ENCODE measurements at regions not wholly inside any gene's neighbourhood (a gene's known extent, or its start where the extent isn't known, plus 50 kb on each side); places are given as distances from the start of the nearest gene placed in this dataset.

DNA sequence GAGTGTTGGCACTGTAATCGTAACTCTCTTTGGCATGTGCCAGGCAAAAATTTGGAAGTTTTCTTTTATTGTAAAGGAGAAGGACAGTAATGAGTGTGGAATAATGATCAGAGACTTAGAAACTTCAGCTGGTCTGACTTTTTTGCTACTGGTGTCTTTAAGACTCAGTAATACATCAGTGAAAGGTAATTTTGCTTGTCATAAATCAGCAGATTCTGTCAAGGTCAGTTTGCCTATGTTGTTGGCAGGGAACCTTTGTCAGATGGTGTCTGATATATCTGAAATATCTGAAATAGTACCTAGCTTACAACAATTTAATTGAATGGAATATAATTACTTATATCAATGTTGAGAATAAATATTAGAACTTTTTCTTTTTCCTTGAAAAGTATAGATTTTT lies 516.9 kb downstream of the LRFN5 start:
- H3K4me1 Mint-ChIP-seq (ENCODE audit: low read depth) = no peaks in the 10 kb centered on the region
- no peak for DNase-seq (ENCODE audit: low spot score)
- H3K36me3 Mint-ChIP-seq (ENCODE audit: low read depth) = no peaks in the 10 kb centered on the region
- TF ChIP-seq, protein P1, sequence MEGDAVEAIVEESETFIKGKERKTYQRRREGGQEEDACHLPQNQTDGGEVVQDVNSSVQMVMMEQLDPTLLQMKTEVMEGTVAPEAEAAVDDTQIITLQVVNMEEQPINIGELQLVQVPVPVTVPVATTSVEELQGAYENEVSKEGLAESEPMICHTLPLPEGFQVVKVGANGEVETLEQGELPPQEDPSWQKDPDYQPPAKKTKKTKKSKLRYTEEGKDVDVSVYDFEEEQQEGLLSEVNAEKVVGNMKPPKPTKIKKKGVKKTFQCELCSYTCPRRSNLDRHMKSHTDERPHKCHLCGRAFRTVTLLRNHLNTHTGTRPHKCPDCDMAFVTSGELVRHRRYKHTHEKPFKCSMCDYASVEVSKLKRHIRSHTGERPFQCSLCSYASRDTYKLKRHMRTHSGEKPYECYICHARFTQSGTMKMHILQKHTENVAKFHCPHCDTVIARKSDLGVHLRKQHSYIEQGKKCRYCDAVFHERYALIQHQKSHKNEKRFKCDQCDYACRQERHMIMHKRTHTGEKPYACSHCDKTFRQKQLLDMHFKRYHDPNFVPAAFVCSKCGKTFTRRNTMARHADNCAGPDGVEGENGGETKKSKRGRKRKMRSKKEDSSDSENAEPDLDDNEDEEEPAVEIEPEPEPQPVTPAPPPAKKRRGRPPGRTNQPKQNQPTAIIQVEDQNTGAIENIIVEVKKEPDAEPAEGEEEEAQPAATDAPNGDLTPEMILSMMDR (IDR thresholded peaks at IDR 0.05) = no peak
- no peak overlapping the region for H3K4me3 Mint-ChIP-seq (ENCODE audit: unreplicated experiment)
- peaks cover 12% of the 10 kb centered on the region for H3K27me3 Mint-ChIP-seq (ENCODE audit: low read depth)
- no peak overlapping the region for H3K27ac Mint-ChIP-seq (ENCODE audit: unreplicated experiment)
- peaks cover 6% of the 10 kb centered on the region for H3K9me3 Mint-ChIP-seq (ENCODE audit: low read depth)

GRCh38 chr14:42113358-42114069 lies 506.8 kb downstream of the LRFN5 start:
- Mint-ChIP-seq H3K27ac (ENCODE audit: unreplicated experiment) (no peak overlapping the region), H3K4me3 (ENCODE audit: unreplicated experiment) (no peak overlapping the region), H3K27me3 (ENCODE audit: low read depth) (peaks cover 6% of the 10 kb centered on the region), H3K36me3 (ENCODE audit: low read depth) (peaks cover 2% of the 10 kb centered on the region), H3K4me1 (ENCODE audit: low read depth) (no peaks in the 10 kb centered on the region), H3K9me3 (ENCODE audit: low read depth) (peaks cover 27% of the 10 kb centered on the region)
- peak; percentile 90 for DNase-seq (ENCODE audit: low spot score)
- TF ChIP-seq, protein P1 (IDR thresholded peaks at IDR 0.05) = no peak

- H3K36me3 Mint-ChIP-seq (ENCODE audit: low read depth) = peaks cover 2% of the 10 kb centered on the region
- peaks cover 10% of the 10 kb centered on the region for H3K27me3 Mint-ChIP-seq (ENCODE audit: low read depth)
These were observed 505.4 kb downstream of the LRFN5 start for GRCh38 chr14:42112108-42112507.

DNA sequence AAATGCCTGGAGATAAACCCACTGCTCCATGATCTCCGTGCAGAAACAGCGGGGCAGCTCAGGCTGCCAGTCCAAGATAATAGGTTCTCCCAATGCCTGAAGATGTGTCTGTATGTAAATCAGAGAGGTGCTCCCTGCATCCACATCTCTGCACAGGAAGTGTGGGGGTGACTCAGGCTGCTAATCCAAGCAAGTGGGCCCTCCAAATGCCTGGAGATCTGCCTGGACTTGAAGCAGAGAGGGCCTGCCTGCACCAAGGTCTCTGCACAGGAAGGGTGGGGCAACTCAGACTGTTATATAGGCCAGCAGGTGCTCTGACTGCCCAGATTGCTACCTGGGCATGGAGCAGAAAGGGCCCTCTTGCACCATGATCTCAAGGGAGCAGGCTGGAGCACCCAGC lies 504.7 kb downstream of the LRFN5 start:
- DNase-seq (ENCODE audit: low spot score) = no peak
- TF ChIP-seq, protein P1 (IDR thresholded peaks at IDR 0.05) = no peak
- Mint-ChIP-seq H3K4me1 (ENCODE audit: low read depth) (no peaks in the 10 kb centered on the region), H3K9me3 (ENCODE audit: low read depth) (peaks cover 27% of the 10 kb centered on the region), H3K27me3 (ENCODE audit: low read depth) (peaks cover 9% of the 10 kb centered on the region), H3K36me3 (ENCODE audit: low read depth) (peaks cover 2% of the 10 kb centered on the region), H3K27ac (ENCODE audit: unreplicated experiment) (no peak overlapping the region), H3K4me3 (ENCODE audit: unreplicated experiment) (no peak overlapping the region)

More at GRCh38 chr14:42112108-42112507, 505.4 kb downstream of the LRFN5 start:
- Mint-ChIP-seq H3K4me1 (ENCODE audit: low read depth) (no peaks in the 10 kb centered on the region), H3K4me3 (ENCODE audit: unreplicated experiment) (no peak overlapping the region), H3K9me3 (ENCODE audit: low read depth) (peaks cover 27% of the 10 kb centered on the region), H3K27ac (ENCODE audit: unreplicated experiment) (no peak overlapping the region)
- no peak for DNase-seq (ENCODE audit: low spot score)
- TF ChIP-seq, protein P1 (IDR thresholded peaks at IDR 0.05) = no peak

- no peak for DNase-seq (ENCODE audit: low spot score)
- Mint-ChIP-seq H3K9me3 (ENCODE audit: low read depth) (peaks cover 27% of the 10 kb centered on the region), H3K4me1 (ENCODE audit: low read depth) (no peaks in the 10 kb centered on the region), H3K4me3 (ENCODE audit: unreplicated experiment) (no peak overlapping the region), H3K27me3 (ENCODE audit: low read depth) (peaks cover 10% of the 10 kb centered on the region), H3K36me3 (ENCODE audit: low read depth) (peaks cover 2% of the 10 kb centered on the region), H3K27ac (ENCODE audit: unreplicated experiment) (no peak overlapping the region)
- TF ChIP-seq, protein P1 (IDR thresholded peaks at IDR 0.05) = peak; percentile 75
These were observed 503.5 kb downstream of the LRFN5 start for GRCh38 chr14:42110167-42110566.

Data from chondrocyte (in vitro differentiated cells).